ENCODE measurements at regions not wholly inside any gene's neighbourhood (a gene's known extent, or its start where the extent isn't known, plus 50 kb on each side); places are given as distances from the start of the nearest gene placed in this dataset.

GRCh38 chr6:126764671-126765070, 353.8 kb upstream of the RSPO3 start:
- Histone ChIP-seq H3K4me2 (ENCODE audit: low read length) (no peak overlapping the region), H3K9ac (ENCODE audit: low read length) (no peak overlapping the region), H3K36me3 (ENCODE audit: low read depth, low read length) (no peaks in the 10 kb centered on the region), H3K4me3 (ENCODE audit: low read length) (no peak overlapping the region), H3K27ac (ENCODE audit: low read length) (no peak overlapping the region), H3F3A (ENCODE audit: low read length, unreplicated experiment) (no peaks in the 10 kb centered on the region), H3K4me1 (ENCODE audit: insufficient read depth, low read length) (no peaks in the 10 kb centered on the region), H3K9me2 (replicated peaks; ENCODE audit: low read length) (no peaks in the 10 kb centered on the region), H3K9me3 (ENCODE audit: low read length) (no peaks in the 10 kb centered on the region), H3K79me2 (ENCODE audit: low read length) (no peaks in the 10 kb centered on the region), H2AFZ (ENCODE audit: low read length) (no peak overlapping the region), H4K20me1 (ENCODE audit: low read length) (no peaks in the 10 kb centered on the region), H3K27me3 (ENCODE audit: low read length) (no peaks in the 10 kb centered on the region)
- intact Hi-C loops (cut with micrococcal nuclease) = no loop called here
- TF ChIP-seq EZH2 (IDR thresholded peaks at IDR 0.05; ENCODE audit: low read length, unreplicated experiment) = no peak
- no peak for TF ChIP-seq EZH2phosphoT487 (IDR thresholded peaks at IDR 0.05; ENCODE audit: borderline replicate concordance, low read length)
- TF ChIP-seq CTCF (conservative IDR thresholded peaks at IDR 0.05; ENCODE audit: low read depth, low read length) = no peak
- DNase-seq (no peak), ATAC-seq (no peak)
- ChIA-PET CTCF (no interaction called here), POLR2A (ENCODE audit: unreplicated experiment) (no interaction called here)
- BruUV-seq (replicated peaks) = no TSS peak

GRCh38 chr6:126766820-126767219, 351.7 kb upstream of the RSPO3 start:
- H4K20me1 ChIP-seq (ENCODE audit: low read length) = no peaks in the 10 kb centered on the region
- no peaks in the 10 kb centered on the region for H3K36me3 ChIP-seq (ENCODE audit: low read depth, low read length)
- H3K27me3 ChIP-seq (ENCODE audit: low read length) = no peaks in the 10 kb centered on the region
- no peaks in the 10 kb centered on the region for H3K9me3 ChIP-seq (ENCODE audit: low read length)
- no peak overlapping the region for H2AFZ ChIP-seq (ENCODE audit: low read length)
- H3K4me3 ChIP-seq (ENCODE audit: low read length) = no peak overlapping the region
- H3K4me1 ChIP-seq (ENCODE audit: insufficient read depth, low read length) = no peaks in the 10 kb centered on the region
- no peak overlapping the region for H3K4me2 ChIP-seq (ENCODE audit: low read length)
- no peaks in the 10 kb centered on the region for H3F3A ChIP-seq (ENCODE audit: low read length, unreplicated experiment)
- H3K27ac ChIP-seq (ENCODE audit: low read length) = no peak overlapping the region
- no peak overlapping the region for H3K9ac ChIP-seq (ENCODE audit: low read length)
- TF ChIP-seq CTCF (conservative IDR thresholded peaks at IDR 0.05; ENCODE audit: low read depth, low read length) = no peak
- no peak for TF ChIP-seq EZH2phosphoT487 (IDR thresholded peaks at IDR 0.05; ENCODE audit: borderline replicate concordance, low read length)
- TF ChIP-seq EZH2 (IDR thresholded peaks at IDR 0.05; ENCODE audit: low read length, unreplicated experiment) = no peak
- H3K9me2 ChIP-seq (replicated peaks; ENCODE audit: low read length) = no peaks in the 10 kb centered on the region
- CTCF ChIA-PET = no interaction called here
- intact Hi-C loops (cut with micrococcal nuclease) = no loop called here
- no peaks in the 10 kb centered on the region for H3K79me2 ChIP-seq (ENCODE audit: low read length)
- DNase-seq (no peak), ATAC-seq (no peak)
- no TSS peak for BruUV-seq (replicated peaks)
- POLR2A ChIA-PET (ENCODE audit: unreplicated experiment) = no interaction called here

GRCh38 chr6:126767711-126768110, 350.8 kb upstream of the RSPO3 start:
- POLR2A ChIA-PET (ENCODE audit: unreplicated experiment) = no interaction called here

More at GRCh38 chr6:126767711-126768110, 350.8 kb upstream of the RSPO3 start:
- Histone ChIP-seq H3K9me2 (replicated peaks; ENCODE audit: low read length) (no peaks in the 10 kb centered on the region), H3K27ac (ENCODE audit: low read length) (no peak overlapping the region), H3K4me2 (ENCODE audit: low read length) (no peak overlapping the region), H3K79me2 (ENCODE audit: low read length) (no peaks in the 10 kb centered on the region), H3F3A (ENCODE audit: low read length, unreplicated experiment) (no peaks in the 10 kb centered on the region), H4K20me1 (ENCODE audit: low read length) (no peaks in the 10 kb centered on the region), H3K9me3 (ENCODE audit: low read length) (no peaks in the 10 kb centered on the region), H3K4me1 (ENCODE audit: insufficient read depth, low read length) (no peaks in the 10 kb centered on the region), H3K4me3 (ENCODE audit: low read length) (no peak overlapping the region), H3K27me3 (ENCODE audit: low read length) (no peaks in the 10 kb centered on the region), H3K36me3 (ENCODE audit: low read depth, low read length) (no peaks in the 10 kb centered on the region), H3K9ac (ENCODE audit: low read length) (no peak overlapping the region), H2AFZ (ENCODE audit: low read length) (no peak overlapping the region)
- TF ChIP-seq EZH2phosphoT487 (IDR thresholded peaks at IDR 0.05; ENCODE audit: borderline replicate concordance, low read length) (no peak), EZH2 (IDR thresholded peaks at IDR 0.05; ENCODE audit: low read length, unreplicated experiment) (no peak), CTCF (conservative IDR thresholded peaks at IDR 0.05; ENCODE audit: low read depth, low read length) (no peak)
- no peak for ATAC-seq
- DNase-seq = no peak
- CTCF ChIA-PET = no interaction called here
- intact Hi-C loops (cut with micrococcal nuclease) = no loop called here
- no TSS peak for BruUV-seq (replicated peaks)
